HG03342 (cell line): ENCODE measurements at regions not wholly inside any gene's neighbourhood (a gene's known extent, or its start where the extent isn't known, plus 50 kb on each side); places are given as distances from the start of the nearest gene placed in this dataset.

Experiments used
- ATAC-seq: cut with Tn5 transposase; IDR thresholded peaks from one replicate; pipeline ENCODE4 v1.9.1; 2021; ENCODE audit warnings: mild to moderate bottlenecking, moderate library complexity; ENCODE audit not compliant: unreplicated experiment

GRCh38 chr7:41054960-41055661 lies 647.8 kb downstream of the INHBA start:
- ATAC-seq = no peak

- ATAC-seq = no peak
These were observed 649.1 kb downstream of the INHBA start for GRCh38 chr7:41053820-41054219.

- no peak for ATAC-seq
These were observed 650.2 kb downstream of the INHBA start for GRCh38 chr7:41052736-41053135.

DNA sequence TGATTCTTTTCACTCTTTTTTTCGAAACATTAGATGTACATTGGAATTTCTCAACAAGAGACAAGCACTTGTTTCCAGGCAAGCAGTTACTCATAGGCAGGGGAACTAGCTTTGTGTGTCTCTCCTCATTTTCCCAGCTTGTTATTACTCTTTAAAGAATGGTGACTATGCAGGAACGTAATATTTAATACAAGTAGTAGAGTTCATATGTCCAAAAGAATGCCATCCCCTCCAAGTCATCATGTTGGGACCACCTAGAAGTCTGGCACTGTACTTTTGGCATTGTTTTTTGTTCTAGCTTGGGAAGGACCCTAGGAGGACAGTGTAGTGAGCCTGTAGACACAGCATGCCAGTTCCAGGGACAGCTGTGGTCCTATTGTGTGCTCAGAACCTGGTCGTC lies 650.7 kb downstream of the INHBA start:
- ATAC-seq = no peak

GRCh38 chr7:41051535-41051934 lies 651.4 kb downstream of the INHBA start:
- ATAC-seq = no peak

DNA sequence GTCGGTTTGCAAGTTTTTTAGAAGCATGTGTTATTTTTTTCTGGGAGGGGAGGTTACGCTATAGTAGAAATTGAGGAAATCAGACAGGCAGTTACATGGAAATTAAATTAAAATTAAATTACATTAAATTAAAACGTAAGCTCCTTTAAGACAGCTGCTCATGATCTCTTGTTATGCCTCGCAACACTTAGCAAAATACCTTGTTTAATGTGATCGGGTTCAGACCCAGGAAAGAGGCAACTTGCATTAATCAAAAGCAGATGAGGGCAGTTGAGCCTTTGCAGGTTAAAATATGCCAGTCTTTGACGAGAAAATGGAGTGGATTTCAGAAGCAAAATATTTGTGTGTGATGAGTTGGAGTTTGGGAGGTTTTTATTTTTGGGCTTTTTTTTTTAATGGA lies 651.8 kb downstream of the INHBA start:
- ATAC-seq = no peak

GRCh38 chr7:41048771-41049170 lies 654.1 kb downstream of the INHBA start:
- no peak for ATAC-seq

DNA sequence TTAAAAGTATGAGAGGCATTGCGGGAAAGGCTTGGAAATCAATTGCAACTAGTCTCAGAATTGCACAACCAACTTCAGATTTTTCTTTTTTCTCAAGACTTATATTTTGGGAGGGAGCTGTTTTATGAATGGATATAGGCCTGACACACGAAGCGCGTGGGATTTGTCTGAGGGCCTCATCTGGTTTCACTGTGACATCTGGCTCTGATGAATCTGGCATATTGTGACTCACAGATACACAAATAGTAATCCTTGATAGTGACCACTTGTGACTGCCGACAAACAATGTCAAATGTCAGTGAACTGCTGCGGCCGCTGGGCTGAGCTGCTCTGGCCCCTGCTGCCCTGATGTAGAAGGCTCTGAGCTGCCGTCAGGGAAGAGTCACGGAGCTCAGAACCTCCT lies 655.1 kb downstream of the INHBA start:
- no peak for ATAC-seq

- ATAC-seq = no peak
These were observed 655.7 kb downstream of the INHBA start for GRCh38 chr7:41047211-41047610.

GRCh38 chr7:41046776-41047175 lies 656.1 kb downstream of the INHBA start:
- no peak for ATAC-seq

DNA sequence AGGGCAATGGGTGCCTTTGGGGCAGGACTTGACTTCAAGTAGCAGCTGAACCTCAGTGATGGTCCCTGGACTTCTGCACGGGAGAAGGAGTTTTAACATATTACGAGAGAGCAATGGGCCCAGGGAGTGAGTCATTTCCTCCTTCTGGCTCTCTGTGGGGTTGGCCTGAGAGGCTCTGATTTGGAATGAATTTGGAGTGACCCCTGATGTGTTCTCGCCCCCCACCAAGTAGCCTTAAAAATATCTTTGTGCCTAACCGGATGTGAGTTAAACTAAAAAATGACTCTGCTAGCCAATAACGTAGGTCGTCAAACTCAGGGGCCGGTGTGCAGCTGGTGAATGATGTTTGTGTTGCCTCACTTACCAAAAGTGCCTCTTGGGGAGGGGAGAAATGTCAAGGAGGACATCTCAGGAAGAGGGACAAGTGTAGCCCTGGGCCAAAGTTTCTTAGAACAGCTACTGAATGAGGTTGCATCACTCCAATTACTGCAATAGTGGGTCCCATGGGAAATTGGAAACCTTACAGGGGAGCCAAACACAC lies 656.6 kb downstream of the INHBA start:
- ATAC-seq = no peak

DNA sequence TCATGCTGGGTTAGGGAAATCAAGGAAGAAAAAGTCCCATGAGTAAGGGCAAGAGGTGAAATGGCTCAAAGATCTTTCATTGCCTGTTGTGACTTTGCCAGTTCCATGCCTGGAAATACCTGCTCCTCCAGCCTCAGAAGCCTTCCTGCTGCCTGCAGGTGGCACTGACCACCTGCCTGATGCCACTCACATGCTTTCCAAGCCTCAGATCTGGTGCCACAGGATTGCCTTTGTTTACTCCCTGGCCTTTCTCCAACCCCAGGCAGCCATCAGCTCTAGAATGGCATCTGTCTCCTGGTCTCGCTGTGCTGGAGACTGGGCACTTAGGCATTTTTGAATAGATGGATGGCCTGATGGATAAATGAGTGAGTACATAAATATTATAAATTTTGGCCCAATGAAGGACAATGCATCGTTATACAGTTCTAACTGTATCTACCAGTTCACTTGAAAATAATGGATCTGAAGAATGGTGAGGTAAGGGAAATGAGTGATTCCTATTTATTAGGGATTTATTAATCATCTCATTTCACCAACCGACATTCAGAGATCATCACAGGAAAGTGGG lies 657.2 kb downstream of the INHBA start:
- ATAC-seq = no peak

GRCh38 chr7:41039981-41040380 lies 662.9 kb downstream of the INHBA start:
- ATAC-seq = no peak

DNA sequence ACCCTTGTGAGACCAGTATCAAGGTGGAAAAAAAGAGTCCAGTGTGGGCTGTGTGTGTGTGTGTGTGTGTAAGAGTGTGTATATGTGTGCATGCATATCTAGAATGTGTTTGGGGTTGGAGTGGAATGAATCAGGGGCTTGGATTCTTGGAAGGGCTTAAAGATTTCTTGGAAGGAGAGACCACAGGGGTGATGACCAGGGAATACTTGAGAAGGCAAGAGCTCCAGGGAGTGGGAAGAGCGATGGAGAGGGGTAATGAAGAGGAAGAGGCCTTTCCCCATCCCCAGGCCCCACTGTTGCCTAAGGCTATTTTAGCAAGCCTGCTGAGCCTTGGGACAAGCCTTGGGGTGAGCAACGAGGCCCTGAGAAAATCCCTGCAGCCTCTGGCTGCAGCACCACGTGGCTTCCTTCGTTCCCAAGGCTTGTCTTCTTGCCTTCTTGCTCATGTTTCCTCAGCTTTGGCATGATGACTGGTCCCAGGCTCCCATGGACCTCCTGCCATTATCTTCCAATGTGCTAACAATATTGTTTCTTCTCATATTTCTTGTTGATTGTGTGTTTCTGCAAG lies 663.4 kb downstream of the INHBA start:
- ATAC-seq = no peak

DNA sequence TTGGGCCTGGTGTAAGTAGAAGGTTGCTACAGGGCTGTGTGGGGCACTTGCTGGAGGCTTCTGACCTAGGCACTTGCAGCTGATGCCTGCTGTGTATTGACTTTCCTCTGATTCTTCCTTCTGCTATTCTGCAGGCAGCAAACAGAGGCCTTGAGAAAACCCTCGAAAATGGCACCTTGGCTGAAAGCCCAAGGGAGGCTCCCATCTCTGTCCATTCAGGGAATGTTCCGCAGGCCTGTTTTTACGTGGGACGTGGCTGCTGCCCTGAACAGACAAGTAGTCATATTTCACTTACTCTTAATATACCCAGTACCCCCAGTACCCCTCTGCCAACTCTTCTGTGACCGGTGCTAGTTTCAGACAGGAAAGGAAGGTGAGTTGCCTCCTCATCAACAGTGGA lies 664.7 kb downstream of the INHBA start:
- ATAC-seq = no peak

DNA sequence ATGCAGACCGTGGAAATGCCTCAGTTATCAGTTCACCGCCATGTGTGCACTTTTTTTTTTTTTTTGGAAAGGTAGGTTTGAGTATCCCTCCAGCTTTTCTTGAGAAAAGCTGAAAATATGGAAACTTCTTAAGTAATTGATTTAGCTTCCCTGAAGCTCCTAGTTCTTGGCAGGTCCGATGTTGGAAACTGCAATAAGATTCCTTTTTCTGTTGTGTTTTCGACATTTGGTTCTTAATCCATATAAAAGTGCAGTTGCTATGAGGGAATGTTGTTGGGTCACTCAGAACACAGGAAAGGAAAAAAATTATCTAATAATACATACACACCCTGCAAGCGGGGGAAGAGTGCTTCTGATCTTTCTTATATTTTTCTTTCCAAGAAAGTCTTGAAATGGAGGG lies 665.2 kb downstream of the INHBA start:
- ATAC-seq = no peak

- ATAC-seq = no peak
These were observed 667.1 kb downstream of the INHBA start for GRCh38 chr7:41035794-41036193.

DNA sequence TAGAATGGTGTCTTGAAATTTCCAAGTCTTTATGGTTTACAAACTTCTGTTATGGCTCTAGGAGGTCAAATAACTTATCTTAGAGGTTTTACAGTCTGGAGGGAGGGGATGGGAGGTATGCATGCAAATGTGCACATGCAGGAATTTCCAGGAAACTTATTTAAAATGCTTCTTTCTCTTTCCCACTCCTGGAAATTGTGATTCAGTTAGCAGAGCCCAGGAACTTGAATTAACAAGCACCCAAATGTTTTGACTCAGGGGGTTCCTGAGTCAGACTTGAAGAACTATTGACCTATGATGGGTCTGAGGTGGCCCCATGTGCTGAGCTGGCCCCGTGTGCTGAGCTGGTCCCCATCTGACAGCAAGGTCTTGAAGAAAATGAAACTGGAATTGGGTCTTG lies 669.4 kb downstream of the INHBA start:
- ATAC-seq = no peak

DNA sequence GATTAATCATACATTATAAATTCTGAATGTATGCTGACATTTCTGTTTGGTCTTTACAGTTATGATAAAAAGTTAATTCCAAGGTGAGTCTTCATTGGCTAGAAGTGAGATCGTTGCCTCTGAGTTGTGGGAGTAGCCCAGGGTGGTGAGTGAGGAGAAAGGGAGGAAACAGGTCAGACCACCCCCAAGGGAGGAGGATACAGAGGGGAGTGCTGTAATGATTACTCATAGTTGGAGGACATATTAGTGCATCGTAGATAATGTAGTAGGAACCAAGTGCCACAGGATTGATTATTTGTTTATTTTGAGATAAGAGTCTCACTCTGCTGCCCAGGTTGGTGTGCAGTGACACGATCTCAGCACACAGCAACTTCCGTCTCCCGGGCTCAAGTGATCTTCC lies 672.2 kb downstream of the INHBA start:
- no peak for ATAC-seq

GRCh38 chr7:41029072-41029499 lies 673.8 kb downstream of the INHBA start:
- no peak for ATAC-seq

- no peak for ATAC-seq
These were observed 674.3 kb downstream of the INHBA start for GRCh38 chr7:41028580-41028979.

DNA sequence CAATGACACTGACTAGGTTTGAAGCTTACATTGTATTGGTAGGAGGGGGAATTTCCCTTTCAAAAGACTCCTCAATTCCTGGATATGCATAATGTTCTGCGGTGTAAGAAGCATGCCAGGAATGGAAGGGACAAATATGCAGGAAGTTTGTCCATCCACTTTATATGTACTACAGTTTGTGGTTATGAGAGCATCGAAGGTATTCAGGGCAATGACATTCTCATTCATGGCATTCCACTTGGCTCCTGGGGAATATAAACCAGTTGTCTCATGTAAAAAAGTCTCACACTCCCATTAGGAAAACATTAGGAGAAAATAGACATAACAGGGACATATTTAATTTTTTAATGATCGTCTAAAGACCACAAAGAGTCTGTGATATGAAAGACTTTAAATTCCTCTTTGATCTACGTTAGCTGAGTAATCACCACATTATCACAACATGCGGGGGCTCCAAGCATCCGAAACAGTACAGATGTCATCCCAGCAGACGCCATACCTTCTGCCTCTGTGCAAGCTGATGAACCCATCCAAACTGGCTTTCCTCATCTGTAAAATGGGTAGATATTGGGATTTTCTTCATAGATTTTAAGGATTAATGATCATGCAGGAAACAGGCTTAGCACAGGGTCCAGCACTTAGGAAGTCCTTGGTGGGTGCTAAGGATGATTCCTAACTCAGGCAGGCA lies 675.3 kb downstream of the INHBA start:
- ATAC-seq = no peak
